ENCODE measurements at regions not wholly inside any gene's neighbourhood (a gene's known extent, or its start where the extent isn't known, plus 50 kb on each side); places are given as distances from the start of the nearest gene placed in this dataset.

DNA sequence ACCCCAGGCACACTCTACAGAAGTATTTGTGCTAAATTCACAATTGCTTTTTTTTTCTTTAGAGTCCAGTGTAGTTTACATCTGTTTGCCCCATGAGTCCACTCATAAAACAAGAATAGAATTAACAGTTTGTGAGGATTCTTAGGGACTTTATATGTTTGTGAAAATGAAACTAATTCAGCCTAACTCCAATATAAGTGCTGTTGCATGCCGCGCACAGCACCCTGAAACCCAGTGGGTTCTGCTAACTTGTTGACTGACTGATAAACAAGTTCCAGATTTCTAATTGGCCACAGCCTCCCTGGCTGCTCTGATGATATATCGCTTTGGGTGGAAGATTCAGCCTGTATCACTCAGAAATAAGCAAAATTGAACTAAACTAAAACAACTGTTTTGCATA lies 561.4 kb downstream of the PKHD1 start:
- ChIA-PET POLR2A (ENCODE audit: low non-redundant PET) (no interaction called here), CTCF (interaction anchor here (0.5 kb wide), 1 partner anchor 264 kb away, joined by 3 read pairs; no protein-coding TSS in a partner anchor)

DNA sequence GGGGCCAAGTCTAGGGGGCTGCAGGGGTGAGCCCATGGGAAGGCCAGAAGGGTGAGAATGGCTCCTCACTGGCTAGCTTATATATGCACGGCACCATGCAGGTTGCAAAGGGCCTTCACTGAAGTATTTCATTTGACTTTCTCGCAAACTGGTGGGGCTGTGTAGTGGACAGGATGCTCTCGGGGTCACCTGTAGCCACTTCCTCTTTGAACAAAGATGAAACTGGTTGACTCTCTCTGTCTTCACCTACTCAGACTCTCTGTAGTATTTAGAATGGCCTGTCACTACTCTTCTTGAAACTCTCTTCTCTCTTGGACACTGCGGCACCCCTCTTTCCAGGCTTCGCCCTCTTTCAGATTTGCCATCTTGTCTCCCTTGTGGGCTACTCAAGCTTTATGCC lies 560.5 kb downstream of the PKHD1 start:
- TF ChIP-seq, protein P1, sequence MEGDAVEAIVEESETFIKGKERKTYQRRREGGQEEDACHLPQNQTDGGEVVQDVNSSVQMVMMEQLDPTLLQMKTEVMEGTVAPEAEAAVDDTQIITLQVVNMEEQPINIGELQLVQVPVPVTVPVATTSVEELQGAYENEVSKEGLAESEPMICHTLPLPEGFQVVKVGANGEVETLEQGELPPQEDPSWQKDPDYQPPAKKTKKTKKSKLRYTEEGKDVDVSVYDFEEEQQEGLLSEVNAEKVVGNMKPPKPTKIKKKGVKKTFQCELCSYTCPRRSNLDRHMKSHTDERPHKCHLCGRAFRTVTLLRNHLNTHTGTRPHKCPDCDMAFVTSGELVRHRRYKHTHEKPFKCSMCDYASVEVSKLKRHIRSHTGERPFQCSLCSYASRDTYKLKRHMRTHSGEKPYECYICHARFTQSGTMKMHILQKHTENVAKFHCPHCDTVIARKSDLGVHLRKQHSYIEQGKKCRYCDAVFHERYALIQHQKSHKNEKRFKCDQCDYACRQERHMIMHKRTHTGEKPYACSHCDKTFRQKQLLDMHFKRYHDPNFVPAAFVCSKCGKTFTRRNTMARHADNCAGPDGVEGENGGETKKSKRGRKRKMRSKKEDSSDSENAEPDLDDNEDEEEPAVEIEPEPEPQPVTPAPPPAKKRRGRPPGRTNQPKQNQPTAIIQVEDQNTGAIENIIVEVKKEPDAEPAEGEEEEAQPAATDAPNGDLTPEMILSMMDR (conservative IDR thresholded peaks at IDR 0.05; ENCODE audit: low read depth) = no peak
- no peak overlapping the region for H3K27ac ChIP-seq
- DNase-seq (ENCODE audit: low spot score) = no peak
- CTCF ChIA-PET = interaction anchor here (0.6 kb wide), 1 partner anchor 1418 kb away, joined by 3 read pairs; no protein-coding TSS in a partner anchor
- POLR2A ChIA-PET (ENCODE audit: low non-redundant PET) = no interaction called here

More for the DNA sequence above, 561.4 kb downstream of the PKHD1 start:
- TF ChIP-seq, protein P1 (conservative IDR thresholded peaks at IDR 0.05; ENCODE audit: low read depth) = no peak
- DNase-seq (ENCODE audit: low spot score) = no peak
- no peak overlapping the region for H3K27ac ChIP-seq

DNA sequence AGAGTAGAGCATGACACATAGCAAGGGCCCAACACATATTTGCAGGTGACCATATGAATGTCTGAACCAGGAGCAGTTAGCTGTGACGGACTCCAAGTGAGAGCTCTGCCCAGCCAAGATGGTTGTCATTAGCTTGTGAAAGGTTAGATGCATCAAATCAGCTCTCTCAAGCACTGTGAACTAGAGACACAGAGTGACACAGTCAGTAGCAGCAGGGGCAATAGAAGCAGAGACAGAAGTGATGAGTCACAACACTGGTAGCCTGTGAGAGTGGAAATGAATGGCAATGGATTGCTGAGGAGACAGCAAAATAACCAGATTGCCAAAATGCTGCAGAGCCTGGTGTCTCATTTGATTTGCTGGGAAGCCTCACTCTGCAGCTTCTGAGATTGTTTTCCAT lies 558.9 kb downstream of the PKHD1 start:
- TF ChIP-seq, protein P1 (conservative IDR thresholded peaks at IDR 0.05; ENCODE audit: low read depth) = no peak
- CTCF ChIA-PET = no interaction called here
- no peak for DNase-seq (ENCODE audit: low spot score)
- POLR2A ChIA-PET (ENCODE audit: low non-redundant PET) = no interaction called here
- H3K27ac ChIP-seq = no peak overlapping the region

DNA sequence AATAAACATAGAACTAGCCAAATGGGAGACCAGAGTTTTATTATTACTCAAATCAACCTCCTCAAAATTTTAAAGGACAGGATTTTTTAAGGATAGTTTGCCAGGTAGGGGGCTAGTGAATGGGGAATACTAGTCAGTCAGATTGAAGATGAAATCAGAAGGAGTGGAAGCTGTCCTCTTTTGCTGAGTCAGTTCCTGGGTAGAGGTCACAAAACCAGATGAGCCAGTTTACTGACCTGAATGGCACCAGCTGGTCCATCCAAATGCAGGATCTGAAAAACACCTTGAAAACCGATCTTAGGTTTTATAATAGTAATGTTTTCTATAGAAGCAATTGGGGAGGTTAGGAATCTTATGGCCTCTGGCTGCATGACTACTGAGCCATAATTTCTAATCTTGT lies 558.2 kb downstream of the PKHD1 start:
- TF ChIP-seq, protein P1 (conservative IDR thresholded peaks at IDR 0.05; ENCODE audit: low read depth) = no peak
- no peak for DNase-seq (ENCODE audit: low spot score)
- ChIA-PET POLR2A (ENCODE audit: low non-redundant PET) (no interaction called here), CTCF (no interaction called here)
- no peak overlapping the region for H3K27ac ChIP-seq

DNA sequence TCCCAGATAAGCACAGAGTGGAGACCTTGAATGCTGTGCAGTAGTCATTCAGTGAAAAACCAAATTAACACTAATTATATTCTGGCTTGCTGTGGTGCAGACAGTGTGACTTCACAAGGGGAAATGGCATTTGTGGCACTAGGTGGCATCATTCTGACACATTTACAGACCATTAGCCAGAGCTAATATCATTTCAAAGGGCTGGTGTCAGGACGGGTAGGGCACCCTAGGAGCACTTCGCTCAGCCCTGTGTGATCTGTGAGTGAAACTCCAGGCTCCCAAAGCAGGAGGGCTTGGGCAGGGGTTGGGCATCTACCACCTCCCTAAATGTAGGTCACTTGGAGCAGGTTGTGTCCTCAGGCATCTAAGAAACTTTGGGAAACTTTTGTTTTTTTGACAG lies 555.8 kb downstream of the PKHD1 start:
- no peak overlapping the region for H3K27ac ChIP-seq
- ChIA-PET CTCF (no interaction called here), POLR2A (ENCODE audit: low non-redundant PET) (no interaction called here)
- DNase-seq (ENCODE audit: low spot score) = no peak
- TF ChIP-seq, protein P1 (conservative IDR thresholded peaks at IDR 0.05; ENCODE audit: low read depth) = no peak

DNA sequence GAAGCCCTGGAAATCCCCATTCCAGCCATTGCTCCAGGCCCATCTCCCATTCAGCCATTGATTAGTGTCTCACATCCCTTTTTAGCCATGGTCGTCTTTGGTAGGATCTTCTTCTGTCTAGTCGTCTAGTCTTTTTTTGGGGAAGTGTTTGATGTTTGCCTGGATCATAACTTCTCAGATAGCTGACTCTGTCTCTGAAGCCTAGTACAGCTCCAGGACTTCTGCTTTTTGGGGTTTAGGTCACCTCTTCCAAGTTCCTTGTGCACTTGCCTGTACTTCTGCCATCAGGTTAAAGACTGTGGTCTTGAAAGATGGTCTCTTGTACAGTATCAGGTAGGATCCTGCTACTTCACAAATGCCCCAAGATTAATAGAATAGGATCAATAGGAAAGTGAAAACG lies 553.5 kb downstream of the PKHD1 start:
- TF ChIP-seq, protein P1 (conservative IDR thresholded peaks at IDR 0.05; ENCODE audit: low read depth) = no peak
- ChIA-PET CTCF (interaction anchor here (0.7 kb wide), 1 partner anchor 176 kb away, joined by 3 read pairs; no protein-coding TSS in a partner anchor), POLR2A (ENCODE audit: low non-redundant PET) (no interaction called here)

DNA sequence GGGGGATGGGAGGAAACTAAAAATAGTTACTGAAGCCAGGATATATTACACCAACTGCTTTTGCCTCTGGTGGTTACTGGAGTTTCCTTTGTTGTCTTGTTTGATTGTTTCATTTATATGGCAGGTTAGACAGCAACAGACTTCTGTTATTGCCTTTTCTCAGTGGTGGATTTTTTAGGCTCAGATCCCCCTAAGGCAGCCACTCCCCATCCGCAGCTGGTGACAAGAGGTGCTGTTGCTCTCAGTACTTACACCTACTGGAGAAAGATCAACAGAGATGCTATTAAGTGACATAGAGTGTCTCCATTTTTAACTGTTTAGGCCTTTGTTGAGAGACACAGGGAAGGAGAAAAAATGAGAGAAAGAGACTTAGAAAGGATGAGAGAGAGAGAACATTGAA lies 552.1 kb downstream of the PKHD1 start:
- CTCF ChIA-PET = interaction anchor here (0.6 kb wide), 1 partner anchor 1290 kb away, joined by 3 read pairs; no protein-coding TSS in a partner anchor
- no peak for DNase-seq (ENCODE audit: low spot score)
- POLR2A ChIA-PET (ENCODE audit: low non-redundant PET) = no interaction called here
- H3K27ac ChIP-seq = no peak overlapping the region
- TF ChIP-seq, protein P1 (conservative IDR thresholded peaks at IDR 0.05; ENCODE audit: low read depth) = no peak

More for the DNA sequence above, 553.5 kb downstream of the PKHD1 start:
- no peak for DNase-seq (ENCODE audit: low spot score)
- no peak overlapping the region for H3K27ac ChIP-seq
